Germinal center (tissue), 1 donor: ENCODE measurements at regions not wholly inside any gene's neighbourhood (a gene's known extent, or its start where the extent isn't known, plus 50 kb on each side); places are given as distances from the start of the nearest gene placed in this dataset.
A peak's percentile ranks its signal among the peaks of the same experiment; 100 is the strongest.

Experiments
- DNase-seq: peaks from one replicate; pipeline ENCODE4 v3.0.0; 2012; ENCODE audit warnings: mixed read lengths, low spot score

- no peak for DNase-seq
Measured at GRCh38 chr17:54718286-54718685, 182.4 kb upstream of the TOM1L1 start.

GRCh38 chr17:54727624-54728023, 173.0 kb upstream of the TOM1L1 start:
- no peak for DNase-seq

GRCh38 chr17:54736573-54736972, 164.1 kb upstream of the TOM1L1 start:
- DNase-seq = no peak

GRCh38 chr17:54738496-54738895, 162.2 kb upstream of the TOM1L1 start:
- DNase-seq = no peak

- DNase-seq = no peak
Measured at GRCh38 chr17:54744750-54745149, 155.9 kb upstream of the TOM1L1 start.

GRCh38 chr17:54745239-54745638, 155.4 kb upstream of the TOM1L1 start:
- DNase-seq = no peak

- no peak for DNase-seq
Measured at GRCh38 chr17:54745862-54746261, 154.8 kb upstream of the TOM1L1 start.

GRCh38 chr17:54749157-54749556, 151.5 kb upstream of the TOM1L1 start:
- no peak for DNase-seq

- peak; percentile 2 for DNase-seq
Measured at GRCh38 chr17:54754560-54754959, 146.1 kb upstream of the TOM1L1 start.

- no peak for DNase-seq
Measured at GRCh38 chr17:54760836-54761235, 139.8 kb upstream of the TOM1L1 start.

- DNase-seq = no peak
Measured at GRCh38 chr17:54770836-54771235, 129.8 kb upstream of the TOM1L1 start.

GRCh38 chr17:54771409-54771915, 129.2 kb upstream of the TOM1L1 start:
- DNase-seq = no peak

GRCh38 chr17:54780238-54780637, 120.4 kb upstream of the TOM1L1 start:
- no peak for DNase-seq

- no peak for DNase-seq
Measured at GRCh38 chr17:54781389-54781788, 119.3 kb upstream of the TOM1L1 start.

- no peak for DNase-seq
Measured at GRCh38 chr17:54784305-54784704, 116.3 kb upstream of the TOM1L1 start.

GRCh38 chr17:54785643-54786268, 114.9 kb upstream of the TOM1L1 start:
- no peak for DNase-seq

GRCh38 chr17:54789101-54789880, 111.4 kb upstream of the TOM1L1 start:
- DNase-seq = no peak

GRCh38 chr17:54793271-54793670, 107.4 kb upstream of the TOM1L1 start:
- DNase-seq = no peak

GRCh38 chr17:54795046-54795445, 105.6 kb upstream of the TOM1L1 start:
- DNase-seq = no peak

- DNase-seq = no peak
Measured at GRCh38 chr17:54807331-54807730, 93.3 kb upstream of the TOM1L1 start.

GRCh38 chr17:54813896-54814295, 86.8 kb upstream of the TOM1L1 start:
- DNase-seq = no peak

- DNase-seq = no peak
Measured at GRCh38 chr17:54814371-54814770, 86.3 kb upstream of the TOM1L1 start.

- no peak for DNase-seq
Measured at GRCh38 chr17:54834086-54834485, 66.6 kb upstream of the TOM1L1 start.

- DNase-seq = no peak
Measured at GRCh38 chr17:54835015-54835414, 65.6 kb upstream of the TOM1L1 start.
